HS-27A (cell line): ENCODE measurements at regions not wholly inside any gene's neighbourhood (a gene's known extent, or its start where the extent isn't known, plus 50 kb on each side); places are given as distances from the start of the nearest gene placed in this dataset.
"Not testable (repeated sequence)": the region's sequence is repeated elsewhere in the genome, so short reads cannot be mapped to it uniquely, and the experiment has no call there.

Experiments used
- DNase-seq: peaks from one replicate; pipeline ENCODE4 v3.0.0-alpha.2; 2012; ENCODE audit warnings: low read depth, missing footprints

GRCh38 chr5:135279328-135279727 lies 119.7 kb downstream of the MACROH2A1 start:
- no peak for DNase-seq

GRCh38 chr5:135276151-135276550 lies 122.9 kb downstream of the MACROH2A1 start:
- no peak for DNase-seq

GRCh38 chr5:135273212-135273611 lies 125.8 kb downstream of the MACROH2A1 start:
- no peak for DNase-seq

- no peak for DNase-seq
Measured at GRCh38 chr5:135272311-135272805, 126.7 kb downstream of the MACROH2A1 start.

- DNase-seq = no peak
Measured at GRCh38 chr5:135271533-135272310, 127.3 kb downstream of the MACROH2A1 start.

GRCh38 chr5:135269931-135270421 lies 129.1 kb downstream of the MACROH2A1 start:
- DNase-seq = no peak

GRCh38 chr5:135269199-135269598 lies 129.8 kb downstream of the MACROH2A1 start:
- no peak for DNase-seq

GRCh38 chr5:135266975-135267374 lies 132.1 kb downstream of the MACROH2A1 start:
- DNase-seq = no peak

- no peak for DNase-seq
Measured at GRCh38 chr5:135266303-135266635, 132.8 kb downstream of the MACROH2A1 start.

GRCh38 chr5:135265497-135266302 lies 133.3 kb downstream of the MACROH2A1 start:
- DNase-seq = no peak

- DNase-seq = no peak
Measured at GRCh38 chr5:135264451-135265440, 134.3 kb downstream of the MACROH2A1 start.

- no peak for DNase-seq
Measured at GRCh38 chr5:135263022-135263668, 135.9 kb downstream of the MACROH2A1 start.

GRCh38 chr5:135262364-135262763 lies 136.7 kb downstream of the MACROH2A1 start:
- no peak for DNase-seq

- DNase-seq = not testable (repeated sequence)
Measured at GRCh38 chr5:135260108-135260507, 138.9 kb downstream of the MACROH2A1 start.

- DNase-seq = no peak
Measured at GRCh38 chr5:135255461-135256178, 143.4 kb downstream of the MACROH2A1 start.

- no peak for DNase-seq
Measured at GRCh38 chr5:135254183-135254582, 144.8 kb downstream of the MACROH2A1 start.

- no peak for DNase-seq
Measured at GRCh38 chr5:135253601-135254178, 145.3 kb downstream of the MACROH2A1 start.

GRCh38 chr5:135251093-135251492 lies 147.9 kb downstream of the MACROH2A1 start:
- DNase-seq = no peak

GRCh38 chr5:135250671-135251070 lies 148.4 kb downstream of the MACROH2A1 start:
- DNase-seq = no peak

GRCh38 chr5:135249658-135250057 lies 149.4 kb downstream of the MACROH2A1 start:
- DNase-seq = no peak
